ENCODE measurements at regions not wholly inside any gene's neighbourhood (a gene's known extent, or its start where the extent isn't known, plus 50 kb on each side); places are given as distances from the start of the nearest gene placed in this dataset.

GRCh38 chr11:33452836-33453624, 195.8 kb downstream of the HIPK3 start:
- Mint-ChIP-seq H3K9me3 (ENCODE audit: unreplicated experiment) (no peaks in the 10 kb centered on the region), H3K4me1 (ENCODE audit: low read depth, unreplicated experiment) (peaks cover 3% of the 10 kb centered on the region), H3K27ac (ENCODE audit: unreplicated experiment) (no peak overlapping the region), H3K36me3 (ENCODE audit: unreplicated experiment) (no peaks in the 10 kb centered on the region), H3K4me3 (ENCODE audit: unreplicated experiment) (no peak overlapping the region), H3K27me3 (ENCODE audit: unreplicated experiment) (peaks cover 3% of the 10 kb centered on the region)
- TF ChIP-seq CTCF (IDR thresholded peaks at IDR 0.05; ENCODE audit: partially characterized antibody, unreplicated experiment), result no peak
- DNase-seq, result no peak

- Mint-ChIP-seq H3K36me3 (ENCODE audit: unreplicated experiment) (no peaks in the 10 kb centered on the region), H3K4me1 (ENCODE audit: low read depth, unreplicated experiment) (peaks cover 3% of the 10 kb centered on the region), H3K9me3 (ENCODE audit: unreplicated experiment) (no peaks in the 10 kb centered on the region), H3K27ac (ENCODE audit: unreplicated experiment) (no peak overlapping the region), H3K4me3 (ENCODE audit: unreplicated experiment) (no peak overlapping the region), H3K27me3 (ENCODE audit: unreplicated experiment) (peaks cover 3% of the 10 kb centered on the region)
- TF ChIP-seq CTCF (IDR thresholded peaks at IDR 0.05; ENCODE audit: partially characterized antibody, unreplicated experiment), result no peak
- no peak for DNase-seq
Measured at GRCh38 chr11:33451364-33451763, 194.2 kb downstream of the HIPK3 start.

DNA sequence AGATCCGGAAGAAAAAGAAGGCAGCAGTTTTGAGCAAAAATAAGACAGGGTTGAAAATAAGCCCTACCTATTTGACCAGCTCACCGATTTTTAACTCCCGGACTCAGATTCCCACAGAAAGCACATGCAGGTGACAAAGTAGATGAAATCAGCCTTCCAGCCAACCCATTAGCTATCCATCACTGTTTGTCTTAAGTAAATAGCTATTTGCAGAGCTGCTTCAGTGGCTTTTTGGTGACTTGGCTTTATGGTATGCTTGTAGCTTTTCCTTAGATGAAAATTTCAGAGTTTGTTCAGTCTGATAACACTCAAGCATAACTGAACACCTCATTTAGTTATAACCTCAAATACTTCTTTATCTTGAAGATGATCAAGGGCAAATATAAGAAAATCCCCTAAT, 192.6 kb downstream of the HIPK3 start:
- no peak overlapping the region for H3K4me3 Mint-ChIP-seq (ENCODE audit: unreplicated experiment)

DNA sequence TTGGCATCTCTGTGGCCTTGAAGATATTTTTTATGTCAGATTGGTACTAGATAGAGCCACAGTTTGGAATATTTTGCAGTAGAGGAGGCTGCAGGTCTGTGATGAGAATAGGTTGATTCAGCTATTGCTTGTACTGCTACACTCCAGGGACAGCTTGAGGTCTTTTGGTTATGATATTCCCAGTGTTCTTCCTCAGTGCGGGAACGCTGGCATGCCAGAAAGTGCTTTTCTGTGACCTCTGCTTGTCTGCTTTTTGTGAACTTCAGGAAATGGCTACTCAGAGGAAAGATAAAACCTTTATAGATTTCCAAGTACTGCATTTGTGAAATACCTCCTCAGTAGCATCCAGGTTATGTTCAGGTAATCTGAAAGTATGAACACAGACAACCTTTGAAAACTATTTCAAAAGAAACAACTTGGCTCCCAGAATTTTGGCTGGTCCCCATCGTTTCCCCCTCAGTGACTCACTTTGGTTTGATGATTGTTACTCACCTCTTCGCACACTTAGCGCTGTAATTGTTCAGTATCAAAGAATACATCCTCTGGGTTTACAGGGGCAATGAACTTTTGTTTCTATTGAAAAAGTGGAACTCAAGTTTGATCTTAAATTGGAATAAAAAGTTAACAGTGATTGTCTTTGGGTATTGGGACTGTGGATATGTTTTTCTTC, 191.4 kb downstream of the HIPK3 start:
- H3K27ac Mint-ChIP-seq (ENCODE audit: unreplicated experiment), result no peak overlapping the region
- peaks cover 3% of the 10 kb centered on the region for H3K27me3 Mint-ChIP-seq (ENCODE audit: unreplicated experiment)
- no peaks in the 10 kb centered on the region for H3K4me1 Mint-ChIP-seq (ENCODE audit: low read depth, unreplicated experiment)
- H3K9me3 Mint-ChIP-seq (ENCODE audit: unreplicated experiment), result no peaks in the 10 kb centered on the region
- no peak overlapping the region for H3K4me3 Mint-ChIP-seq (ENCODE audit: unreplicated experiment)
- no peaks in the 10 kb centered on the region for H3K36me3 Mint-ChIP-seq (ENCODE audit: unreplicated experiment)
- DNase-seq, result no peak
- TF ChIP-seq CTCF (IDR thresholded peaks at IDR 0.05; ENCODE audit: partially characterized antibody, unreplicated experiment), result no peak

More for the DNA sequence above, 192.6 kb downstream of the HIPK3 start:
- H3K9me3 Mint-ChIP-seq (ENCODE audit: unreplicated experiment), result no peaks in the 10 kb centered on the region
- H3K27me3 Mint-ChIP-seq (ENCODE audit: unreplicated experiment), result peaks cover 3% of the 10 kb centered on the region
- DNase-seq, result no peak
- no peak for TF ChIP-seq CTCF (IDR thresholded peaks at IDR 0.05; ENCODE audit: partially characterized antibody, unreplicated experiment)
- H3K36me3 Mint-ChIP-seq (ENCODE audit: unreplicated experiment), result no peaks in the 10 kb centered on the region
- no peaks in the 10 kb centered on the region for H3K4me1 Mint-ChIP-seq (ENCODE audit: low read depth, unreplicated experiment)
- no peak overlapping the region for H3K27ac Mint-ChIP-seq (ENCODE audit: unreplicated experiment)

- TF ChIP-seq CTCF (IDR thresholded peaks at IDR 0.05; ENCODE audit: partially characterized antibody, unreplicated experiment), result no peak
- no peak for DNase-seq
- no peak overlapping the region for H3K4me3 Mint-ChIP-seq (ENCODE audit: unreplicated experiment)
- H3K4me1 Mint-ChIP-seq (ENCODE audit: low read depth, unreplicated experiment), result no peaks in the 10 kb centered on the region
- H3K9me3 Mint-ChIP-seq (ENCODE audit: unreplicated experiment), result no peaks in the 10 kb centered on the region
- H3K27me3 Mint-ChIP-seq (ENCODE audit: unreplicated experiment), result peaks cover 1% of the 10 kb centered on the region
- no peak overlapping the region for H3K27ac Mint-ChIP-seq (ENCODE audit: unreplicated experiment)
- H3K36me3 Mint-ChIP-seq (ENCODE audit: unreplicated experiment), result peaks cover 5% of the 10 kb centered on the region
Measured at GRCh38 chr11:33445761-33446161, 188.6 kb downstream of the HIPK3 start.
